Smooth muscle cell (in vitro differentiated cells): ENCODE measurements at regions not wholly inside any gene's neighbourhood (a gene's known extent, or its start where the extent isn't known, plus 50 kb on each side); places are given as distances from the start of the nearest gene placed in this dataset.

ENCODE experiments used
- DNase-seq: peaks from one replicate; lab custom pipeline; 2025; ENCODE audit not compliant: unreplicated experiment; lab: John Stamatoyannopoulos, UW
- H2AFZ ChIP-seq: fragments of 200-600 bp; sonication (generic); 2 replicates; pipeline ENCODE4 v1.6.0; 2016; ENCODE audit warnings: antibody characterized with exemption, low read depth, mild to moderate bottlenecking
- H3F3A ChIP-seq: fragments of 200-600 bp; sonication (generic); 2 replicates; pipeline ENCODE4 v1.6.0; 2017; ENCODE audit warnings: antibody characterized with exemption, low read depth
- H3K27ac ChIP-seq: fragments of 200-600 bp; sonication (generic); 2 replicates; pipeline ENCODE4 v1.5.1; 2016; ENCODE audit warnings: low read depth, mild to moderate bottlenecking
- H3K27me3 ChIP-seq: fragments of 200-600 bp; sonication (generic); 2 replicates; pipeline ENCODE4 v1.6.1; 2016; ENCODE audit warnings: low read depth, mild to moderate bottlenecking
- H3K36me3 ChIP-seq: fragments of 200-600 bp; sonication (generic); 2 replicates; pipeline ENCODE4 v1.5.1; 2016; ENCODE audit warnings: low read depth
- H3K4me1 ChIP-seq: fragments of 200-600 bp; sonication (generic); 2 replicates; pipeline ENCODE4 v1.5.1; 2016; ENCODE audit warnings: low read depth
- H3K4me2 ChIP-seq: fragments of 200-600 bp; sonication (generic); 2 replicates; pipeline ENCODE4 v1.6.0; 2016; ENCODE audit warnings: mild to moderate bottlenecking
- H3K4me3 ChIP-seq: fragments of 200-600 bp; sonication (generic); 2 replicates; pipeline ENCODE4 v1.5.1; 2016; ENCODE audit warnings: mild to moderate bottlenecking
- H3K79me2 ChIP-seq: fragments of 200-600 bp; sonication (generic); 2 replicates; pipeline ENCODE4 v1.6.0; 2016; ENCODE audit warnings: low read depth, mild to moderate bottlenecking
- H3K9ac ChIP-seq: fragments of 200-600 bp; sonication (generic); 2 replicates; pipeline ENCODE4 v1.6.0; 2016; ENCODE audit warnings: low read depth
- H3K9me3 ChIP-seq: fragments of 200-600 bp; sonication (generic); replicated peaks from 2 replicates; pipeline ENCODE4 v1.5.1; 2016; ENCODE audit warnings: low read depth
- H4K20me1 ChIP-seq: fragments of 200-600 bp; sonication (generic); 2 replicates; pipeline ENCODE4 v1.6.0; 2016; ENCODE audit warnings: low read depth
- WGBS: methylation state at CpG from one replicate; pipeline ENCODE4 v1.1.7; 2016; ENCODE audit warnings: low lambda C conversion rate; 5-methylcytosine and 5-hydroxymethylcytosine counted together
- TF ChIP-seq, protein P1 (sequence below): fragments of 200-600 bp; sonication (generic); IDR thresholded peaks from 2 replicates; pipeline ENCODE4 v1.5.1; 2017; ENCODE audit warnings: borderline replicate concordance, mild to moderate bottlenecking, antibody characterized with exemption; ENCODE audit not compliant: insufficient read depth, poor library complexity, severe bottlenecking

- H3K9ac ChIP-seq = no peak overlapping the region
- no peaks in the 10 kb centered on the region for H3K36me3 ChIP-seq
- no peak for DNase-seq
- H3F3A ChIP-seq = no peaks in the 10 kb centered on the region
- TF ChIP-seq, protein P1, sequence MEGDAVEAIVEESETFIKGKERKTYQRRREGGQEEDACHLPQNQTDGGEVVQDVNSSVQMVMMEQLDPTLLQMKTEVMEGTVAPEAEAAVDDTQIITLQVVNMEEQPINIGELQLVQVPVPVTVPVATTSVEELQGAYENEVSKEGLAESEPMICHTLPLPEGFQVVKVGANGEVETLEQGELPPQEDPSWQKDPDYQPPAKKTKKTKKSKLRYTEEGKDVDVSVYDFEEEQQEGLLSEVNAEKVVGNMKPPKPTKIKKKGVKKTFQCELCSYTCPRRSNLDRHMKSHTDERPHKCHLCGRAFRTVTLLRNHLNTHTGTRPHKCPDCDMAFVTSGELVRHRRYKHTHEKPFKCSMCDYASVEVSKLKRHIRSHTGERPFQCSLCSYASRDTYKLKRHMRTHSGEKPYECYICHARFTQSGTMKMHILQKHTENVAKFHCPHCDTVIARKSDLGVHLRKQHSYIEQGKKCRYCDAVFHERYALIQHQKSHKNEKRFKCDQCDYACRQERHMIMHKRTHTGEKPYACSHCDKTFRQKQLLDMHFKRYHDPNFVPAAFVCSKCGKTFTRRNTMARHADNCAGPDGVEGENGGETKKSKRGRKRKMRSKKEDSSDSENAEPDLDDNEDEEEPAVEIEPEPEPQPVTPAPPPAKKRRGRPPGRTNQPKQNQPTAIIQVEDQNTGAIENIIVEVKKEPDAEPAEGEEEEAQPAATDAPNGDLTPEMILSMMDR = no peak
- H3K4me1 ChIP-seq = no peaks in the 10 kb centered on the region
- H2AFZ ChIP-seq = no peak overlapping the region
- no peaks in the 10 kb centered on the region for H3K79me2 ChIP-seq
- H3K4me3 ChIP-seq = no peak overlapping the region
- H3K9me3 ChIP-seq = no peaks in the 10 kb centered on the region
- no peak overlapping the region for H3K4me2 ChIP-seq
- no peaks in the 10 kb centered on the region for H4K20me1 ChIP-seq
- 88% methylated on average over 11 of the region's 11 CpGs for WGBS
- no peaks in the 10 kb centered on the region for H3K27me3 ChIP-seq
- no peak overlapping the region for H3K27ac ChIP-seq
Measured at GRCh38 chr20:19026901-19027644, 185.4 kb upstream of the SLC24A3 start.

- no peak overlapping the region for H3K4me3 ChIP-seq
- no peak for DNase-seq
- H3K9me3 ChIP-seq = no peaks in the 10 kb centered on the region
- no peaks in the 10 kb centered on the region for H3K27me3 ChIP-seq
- H4K20me1 ChIP-seq = no peaks in the 10 kb centered on the region
- no peak overlapping the region for H3K9ac ChIP-seq
- no peak overlapping the region for H3K4me2 ChIP-seq
- no peaks in the 10 kb centered on the region for H3K4me1 ChIP-seq
- no peak overlapping the region for H2AFZ ChIP-seq
- no peak overlapping the region for H3K27ac ChIP-seq
- H3K36me3 ChIP-seq = no peaks in the 10 kb centered on the region
- no peaks in the 10 kb centered on the region for H3F3A ChIP-seq
- H3K79me2 ChIP-seq = no peaks in the 10 kb centered on the region
- TF ChIP-seq, protein P1 = no peak
- WGBS = 88% methylated on average over 9 of the region's 9 CpGs
Measured at GRCh38 chr20:19027971-19028370, 184.5 kb upstream of the SLC24A3 start.

DNA sequence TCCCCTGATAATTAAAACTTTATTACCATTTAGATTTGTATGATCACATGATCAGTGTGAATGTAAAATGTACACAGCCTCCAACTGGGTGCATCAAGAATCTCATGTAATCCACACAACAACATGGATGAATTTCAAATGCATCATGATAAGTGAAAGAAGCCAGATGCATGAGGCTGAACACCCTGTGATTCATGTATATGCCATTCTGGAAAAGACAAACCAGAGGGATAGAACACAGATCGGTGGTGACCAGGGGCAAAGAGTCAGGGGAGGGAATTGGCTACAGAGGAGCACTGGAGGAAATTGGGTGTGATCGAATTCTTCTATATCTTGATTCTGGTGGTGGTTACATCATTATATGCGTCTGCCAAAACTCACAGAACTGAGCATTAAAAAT lies 170.7 kb upstream of the SLC24A3 start:
- no peak overlapping the region for H3K4me3 ChIP-seq
- no peak overlapping the region for H3K27ac ChIP-seq
- no peaks in the 10 kb centered on the region for H3F3A ChIP-seq
- 81% methylated on average over 3 of the region's 3 CpGs for WGBS
- no peaks in the 10 kb centered on the region for H3K9me3 ChIP-seq
- TF ChIP-seq, protein P1 = no peak
- H3K9ac ChIP-seq = no peak overlapping the region
- no peak overlapping the region for H3K4me2 ChIP-seq
- H3K36me3 ChIP-seq = no peaks in the 10 kb centered on the region
- H4K20me1 ChIP-seq = no peaks in the 10 kb centered on the region
- no peaks in the 10 kb centered on the region for H3K4me1 ChIP-seq
- H3K79me2 ChIP-seq = no peaks in the 10 kb centered on the region
- H3K27me3 ChIP-seq = peaks cover 17% of the 10 kb centered on the region
- no peak for DNase-seq
- no peak overlapping the region for H2AFZ ChIP-seq

DNA sequence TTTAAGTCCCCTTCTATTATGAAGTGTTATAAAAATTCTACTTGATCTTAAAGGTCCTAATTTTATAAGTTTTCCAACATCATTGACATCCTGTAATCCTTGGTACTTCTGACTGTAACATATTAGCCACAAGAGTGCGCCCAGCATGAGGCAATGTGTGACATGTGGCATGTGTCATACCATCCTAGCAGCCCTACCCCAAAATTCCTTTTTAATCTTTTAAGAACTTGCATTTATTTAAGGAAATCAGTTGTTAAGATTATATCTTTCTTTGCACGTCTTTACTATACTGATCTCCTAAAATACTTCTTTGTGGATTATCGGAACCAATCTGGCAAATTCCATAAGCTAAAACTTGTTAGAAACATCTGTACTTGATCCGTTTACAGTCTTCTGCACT lies 167.1 kb upstream of the SLC24A3 start:
- peaks cover 17% of the 10 kb centered on the region for H3K27me3 ChIP-seq
- H3K4me3 ChIP-seq = no peak overlapping the region
- H3K9ac ChIP-seq = no peak overlapping the region
- no peak overlapping the region for H3K27ac ChIP-seq
- no peaks in the 10 kb centered on the region for H3K36me3 ChIP-seq
- no peaks in the 10 kb centered on the region for H3K9me3 ChIP-seq
- 53% methylated on average over 4 of the region's 4 CpGs for WGBS
- H3F3A ChIP-seq = no peaks in the 10 kb centered on the region
- no peaks in the 10 kb centered on the region for H3K79me2 ChIP-seq
- H3K4me2 ChIP-seq = no peak overlapping the region
- TF ChIP-seq, protein P1 = no peak
- no peak for DNase-seq
- H3K4me1 ChIP-seq = no peaks in the 10 kb centered on the region
- no peaks in the 10 kb centered on the region for H4K20me1 ChIP-seq
- H2AFZ ChIP-seq = no peak overlapping the region
